Endothelial cell of umbilical vein (primary cell): ENCODE measurements at regions not wholly inside any gene's neighbourhood (a gene's known extent, or its start where the extent isn't known, plus 50 kb on each side); places are given as distances from the start of the nearest gene placed in this dataset.

Experiments
- EZH2 ChIP-seq: IDR thresholded peaks from 2 replicates; pipeline ENCODE4 v1.6.1; 2012; ENCODE audit warnings: borderline replicate concordance, low read depth, mild to moderate bottlenecking, moderate library complexity, low read length, inconsistent platforms; ENCODE audit not compliant: severe bottlenecking
- POLR2AphosphoS5 ChIP-seq: IDR thresholded peaks from 2 replicates; pipeline ENCODE4 v1.6.1; 2012; ENCODE audit warnings: low read depth, mild to moderate bottlenecking, control low read depth, low read length, moderate library complexity; ENCODE audit not compliant: insufficient read depth
- TF ChIP-seq, protein P1 (sequence below), 2 donors: IDR thresholded peaks; 1 replicate in 1 of 2; 2 replicates in 1 of 2; pipeline ENCODE4 v1.5.1; 2011; ENCODE audit warnings: low read length in 2 of 2, mild to moderate bottlenecking in 2 of 2, moderate library complexity in 2 of 2, control low read depth in 1 of 2, inconsistent platforms in 1 of 2, low read depth in 1 of 2; ENCODE audit not compliant: insufficient read depth in 1 of 2; ENCODE audit errors: extremely low read depth in 1 of 2

DNA sequence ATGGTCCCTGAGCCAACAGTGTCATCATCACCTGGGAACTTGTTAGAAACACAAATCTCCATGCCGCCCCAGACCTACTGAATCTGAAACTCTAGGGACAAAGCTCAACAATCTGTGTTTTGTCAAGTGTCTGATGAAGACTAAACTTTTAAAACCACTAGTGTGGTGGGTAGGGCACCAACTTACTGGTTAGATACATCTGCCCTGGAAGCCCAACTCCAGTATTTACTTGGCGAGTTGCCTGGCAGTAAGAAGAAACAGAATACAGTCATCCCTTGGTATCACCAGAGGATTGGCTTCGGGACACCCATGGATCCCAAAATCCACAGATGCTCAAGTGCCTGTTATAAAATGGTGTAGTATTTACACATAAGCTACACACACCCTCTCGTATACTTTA, 367.9 kb upstream of the DUSP10 start:
- no peak for TF ChIP-seq EZH2
- TF ChIP-seq, protein P1, sequence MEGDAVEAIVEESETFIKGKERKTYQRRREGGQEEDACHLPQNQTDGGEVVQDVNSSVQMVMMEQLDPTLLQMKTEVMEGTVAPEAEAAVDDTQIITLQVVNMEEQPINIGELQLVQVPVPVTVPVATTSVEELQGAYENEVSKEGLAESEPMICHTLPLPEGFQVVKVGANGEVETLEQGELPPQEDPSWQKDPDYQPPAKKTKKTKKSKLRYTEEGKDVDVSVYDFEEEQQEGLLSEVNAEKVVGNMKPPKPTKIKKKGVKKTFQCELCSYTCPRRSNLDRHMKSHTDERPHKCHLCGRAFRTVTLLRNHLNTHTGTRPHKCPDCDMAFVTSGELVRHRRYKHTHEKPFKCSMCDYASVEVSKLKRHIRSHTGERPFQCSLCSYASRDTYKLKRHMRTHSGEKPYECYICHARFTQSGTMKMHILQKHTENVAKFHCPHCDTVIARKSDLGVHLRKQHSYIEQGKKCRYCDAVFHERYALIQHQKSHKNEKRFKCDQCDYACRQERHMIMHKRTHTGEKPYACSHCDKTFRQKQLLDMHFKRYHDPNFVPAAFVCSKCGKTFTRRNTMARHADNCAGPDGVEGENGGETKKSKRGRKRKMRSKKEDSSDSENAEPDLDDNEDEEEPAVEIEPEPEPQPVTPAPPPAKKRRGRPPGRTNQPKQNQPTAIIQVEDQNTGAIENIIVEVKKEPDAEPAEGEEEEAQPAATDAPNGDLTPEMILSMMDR (IDR thresholded peaks at IDR 0.05; ENCODE audit: extremely low read depth in 1 of 2, insufficient read depth in 1 of 2, low read depth in 1 of 2, low read length in 2 of 2) = no peak
- TF ChIP-seq POLR2AphosphoS5 = no peak
